ENCODE measurements at regions not wholly inside any gene's neighbourhood (a gene's known extent, or its start where the extent isn't known, plus 50 kb on each side); places are given as distances from the start of the nearest gene placed in this dataset.

- no peak overlapping the region for H2BK12ac ChIP-seq (ENCODE audit: low read depth, low read length)
- no peaks in the 10 kb centered on the region for H3K27me3 ChIP-seq (replicated peaks in 1 of 4; ENCODE audit: control insufficient read depth in 3 of 4, extremely low read depth in 1 of 4, insufficient read depth in 3 of 4, low read length in 3 of 4)
- no peak overlapping the region for H3K14ac ChIP-seq (ENCODE audit: insufficient read length)
- H4K5ac ChIP-seq (ENCODE audit: insufficient read length, low read depth, low read length): no peak overlapping the region
- no peak overlapping the region for H3K4ac ChIP-seq (replicated peaks; ENCODE audit: insufficient read length, low read depth, low read length)
- H4K91ac ChIP-seq (replicated peaks; ENCODE audit: insufficient read length, low read length): no peak overlapping the region
- H2AFZ ChIP-seq (ENCODE audit: low read length): no peak overlapping the region
- no peak overlapping the region for H2BK120ac ChIP-seq (replicated peaks; ENCODE audit: low read depth, low read length)
- CTCF ChIA-PET (ENCODE audit: partially characterized antibody): interaction anchor here (0.6 to 3.3 kb wide), 18 partner anchors 10 to 697 kb away, joined by 3 to 27 read pairs (median 6); no protein-coding TSS in a partner anchor
- no peak overlapping the region for H3K18ac ChIP-seq (ENCODE audit: extremely low read depth, low read length)
- no peak overlapping the region for H3K27ac ChIP-seq (ENCODE audit: low read depth, low read length)
- DNase-seq (ENCODE audit: low read depth in 1 of 2, low spot score in 2 of 2) (no peak), FAIRE-seq (no peak)
- H3K9me3 ChIP-seq (ENCODE audit: insufficient read depth in 2 of 2, low read depth in 1 of 2, low read length in 1 of 2): no peaks in the 10 kb centered on the region
- POLR2A ChIA-PET (ENCODE audit: partially characterized antibody): no interaction called here
- H2AK5ac ChIP-seq (ENCODE audit: low read depth, low read length): no peak overlapping the region
- no peak overlapping the region for H3K4me3 ChIP-seq (ENCODE audit: extremely low read depth in 1 of 4, insufficient read depth in 2 of 4, low read depth in 3 of 4, low read length in 4 of 4)
- no peaks in the 10 kb centered on the region for H3K79me1 ChIP-seq (ENCODE audit: low read depth, low read length)
- no peak overlapping the region for H3K56ac ChIP-seq (replicated peaks; ENCODE audit: insufficient read length, low read depth, low read length)
- H3K9ac ChIP-seq (replicated peaks in 1 of 4; ENCODE audit: extremely low read depth in 1 of 4, low read depth in 3 of 4, low read length in 3 of 4): no peak overlapping the region
- H2BK5ac ChIP-seq (ENCODE audit: low read depth, low read length): no peak overlapping the region
- no peaks in the 10 kb centered on the region for H3K4me1 ChIP-seq (replicated peaks in 1 of 4; ENCODE audit: control insufficient read depth in 3 of 4, insufficient read depth in 4 of 4, low read length in 3 of 4)
- no peak overlapping the region for H4K8ac ChIP-seq (ENCODE audit: extremely low read depth, insufficient read depth, low read length)
- H3K36me3 ChIP-seq (ENCODE audit: control insufficient read depth in 2 of 4, insufficient read depth in 4 of 4, low read length in 3 of 4): no peaks in the 10 kb centered on the region
- no peak overlapping the region for H3K4me2 ChIP-seq (ENCODE audit: insufficient read depth in 1 of 2, low read depth in 2 of 2, low read length in 2 of 2)
- WGBS, 2 experiments (ENCODE audit: extremely low coverage in 1 of 2, insufficient coverage in 1 of 2, insufficient read length in 1 of 2, insufficient replicate concordance in 2 of 2, low coverage in 1 of 2, low lambda C conversion rate in 2 of 2, missing lambda C conversion rate in 1 of 2): 83% methylated on average over 1 of the region's 1 CpG; no CpG with 5 or more reads in 1 of the 2 experiments
- H3K23me2 ChIP-seq (ENCODE audit: low read depth, low read length): no peaks in the 10 kb centered on the region
- H4K20me1 ChIP-seq (replicated peaks in 1 of 2; ENCODE audit: control insufficient read depth in 1 of 2, insufficient read depth in 2 of 2, low read length in 2 of 2): peaks cover 0 to 3% of the 10 kb centered on the region in 2 experiments
- no peak overlapping the region for H2BK15ac ChIP-seq (ENCODE audit: low read length)
- no peak overlapping the region for H3K23ac ChIP-seq (ENCODE audit: insufficient read length)
- no peaks in the 10 kb centered on the region for H3K79me2 ChIP-seq (ENCODE audit: control insufficient read depth in 1 of 2, insufficient read depth in 2 of 2, low read length in 2 of 2)
- no peak overlapping the region for H2BK20ac ChIP-seq (ENCODE audit: low read length)
- TF ChIP-seq ZNF274 (IDR thresholded peaks at IDR 0.05; ENCODE audit: borderline replicate concordance, extremely low read depth, low read length) (no peak), POLR2A (IDR thresholded peaks at IDR 0.05; ENCODE audit: control extremely low read depth in 1 of 2, low read depth in 2 of 2, low read length in 2 of 2) (no peak), MAFK (IDR thresholded peaks at IDR 0.05; ENCODE audit: low read depth, low read length) (no peak), JUND (IDR thresholded peaks at IDR 0.05; ENCODE audit: low read length) (no peak), CTBP2 (IDR thresholded peaks at IDR 0.05; ENCODE audit: borderline replicate concordance, insufficient read depth, insufficient read length, low read length) (no peak), RNF2 (IDR thresholded peaks at IDR 0.05; ENCODE audit: borderline replicate concordance, low read depth, low read length, missing control alignments, poor library complexity, severe bottlenecking) (no peak), SIN3A (conservative IDR thresholded peaks at IDR 0.05 in 1 of 2, IDR thresholded peaks at IDR 0.05 in 1 of 2; ENCODE audit: low read depth in 1 of 2, low read length in 2 of 2) (no peak), KDM5A (IDR thresholded peaks at IDR 0.05; ENCODE audit: low read length) (no peak), BCL11A (IDR thresholded peaks at IDR 0.05; ENCODE audit: low read depth in 2 of 2, low read length in 2 of 2) (no peak), CHD1 (IDR thresholded peaks at IDR 0.05; ENCODE audit: low read depth, low read length) (no peak), CBX5 (IDR thresholded peaks at IDR 0.05; ENCODE audit: low read depth, low read length) (no peak)
- TF ChIP-seq, protein P1, sequence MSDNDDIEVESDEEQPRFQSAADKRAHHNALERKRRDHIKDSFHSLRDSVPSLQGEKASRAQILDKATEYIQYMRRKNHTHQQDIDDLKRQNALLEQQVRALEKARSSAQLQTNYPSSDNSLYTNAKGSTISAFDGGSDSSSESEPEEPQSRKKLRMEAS (IDR thresholded peaks at IDR 0.05): no peak
- TF ChIP-seq, protein P2, sequence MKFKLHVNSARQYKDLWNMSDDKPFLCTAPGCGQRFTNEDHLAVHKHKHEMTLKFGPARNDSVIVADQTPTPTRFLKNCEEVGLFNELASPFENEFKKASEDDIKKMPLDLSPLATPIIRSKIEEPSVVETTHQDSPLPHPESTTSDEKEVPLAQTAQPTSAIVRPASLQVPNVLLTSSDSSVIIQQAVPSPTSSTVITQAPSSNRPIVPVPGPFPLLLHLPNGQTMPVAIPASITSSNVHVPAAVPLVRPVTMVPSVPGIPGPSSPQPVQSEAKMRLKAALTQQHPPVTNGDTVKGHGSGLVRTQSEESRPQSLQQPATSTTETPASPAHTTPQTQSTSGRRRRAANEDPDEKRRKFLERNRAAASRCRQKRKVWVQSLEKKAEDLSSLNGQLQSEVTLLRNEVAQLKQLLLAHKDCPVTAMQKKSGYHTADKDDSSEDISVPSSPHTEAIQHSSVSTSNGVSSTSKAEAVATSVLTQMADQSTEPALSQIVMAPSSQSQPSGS (IDR thresholded peaks at IDR 0.05; ENCODE audit: low read length): no peak
Observed at GRCh38 chr2:65711863-65712262, 279.5 kb upstream of the SPRED2 start.
